IMR-90 (cell line): ENCODE measurements at regions not wholly inside any gene's neighbourhood (a gene's known extent, or its start where the extent isn't known, plus 50 kb on each side); places are given as distances from the start of the nearest gene placed in this dataset.

Experiments
- ATAC-seq: fragments of 200-7000 bp; cut with Tn5 transposase; 2 replicates; pipeline ENCODE4 v1.9.1; 2020; ENCODE audit warnings: low read depth, mild to moderate bottlenecking, moderate library complexity
- BruUV-seq: library from RNA; stranded (reverse); fragments of 400-500 nt; replicated peaks from 2 replicates; lab custom pipeline; 2021; lab: Mats Ljungman, UMichigan
- CTCF ChIA-PET: fragments of 300-600 bp; formaldehyde crosslinking; extraction: SDS; loops from one replicate; lab custom pipeline; 2021; ENCODE audit warnings: antibody characterized with exemption; lab: Yijun Ruan, JAX
- POLR2A ChIA-PET: fragments of 300-600 bp; sonication (Branson Sonifier 250); formaldehyde crosslinking; loops from one replicate; lab custom pipeline; 2022; ENCODE audit warnings: antibody characterized with exemption; ENCODE audit not compliant: unreplicated experiment; lab: Charles Lee
- DNase-seq: peaks from one replicate; pipeline ENCODE4 v3.0.0; 2013
- H2AFZ ChIP-seq: replicated peaks from 2 replicates; pipeline ENCODE3; 2013; ENCODE audit warnings: low read length, mild to moderate bottlenecking; ENCODE audit not compliant: poor library complexity
- H2AK5ac ChIP-seq: 2 replicates; pipeline ENCODE4 v1.6.1; 2013; ENCODE audit warnings: low read depth, low read length, inconsistent platforms
- H2AK9ac ChIP-seq: replicated peaks from 2 replicates; pipeline ENCODE3; 2013; ENCODE audit warnings: mild to moderate bottlenecking, low read depth, low read length, moderate library complexity; ENCODE audit not compliant: poor library complexity
- H2BK120ac ChIP-seq: 2 replicates; pipeline ENCODE4 v1.6.1; 2013; ENCODE audit warnings: low read depth, low read length, inconsistent platforms
- H2BK15ac ChIP-seq: 3 replicates; pipeline ENCODE4 v1.6.1; 2013; ENCODE audit warnings: low read depth, low read length, inconsistent platforms
- H2BK20ac ChIP-seq: 2 replicates; pipeline ENCODE4 v1.6.1; 2013; ENCODE audit warnings: low read depth, mild to moderate bottlenecking, inconsistent platforms, low read length, moderate library complexity
- H2BK5ac ChIP-seq: 2 replicates; pipeline ENCODE4 v1.6.1; 2013; ENCODE audit warnings: mild to moderate bottlenecking, low read depth, low read length, inconsistent platforms; ENCODE audit not compliant: poor library complexity, severe bottlenecking
- H3K14ac ChIP-seq: replicated peaks from 2 replicates; pipeline ENCODE4 v1.6.1; 2013; ENCODE audit warnings: low read depth, low read length, inconsistent platforms
- H3K18ac ChIP-seq: 2 replicates; pipeline ENCODE4 v1.6.1; 2013; ENCODE audit warnings: low read depth, low read length, control low read depth
- H3K23ac ChIP-seq: 2 replicates; pipeline ENCODE4 v1.6.1; 2013; ENCODE audit warnings: low read depth, low read length, inconsistent platforms
- H3K27ac ChIP-seq: 2 replicates; pipeline ENCODE4 v1.5.1; 2013; ENCODE audit warnings: mild to moderate bottlenecking, control low read depth, low read length; ENCODE audit not compliant: insufficient read depth
- H3K27me3 ChIP-seq: 2 replicates; pipeline ENCODE4 v1.6.1; 2013; ENCODE audit warnings: low read length; ENCODE audit not compliant: control insufficient read depth, insufficient read depth
- H3K36me3 ChIP-seq: 2 replicates; pipeline ENCODE4 v1.6.1; 2013; ENCODE audit warnings: low read length, mixed read lengths; ENCODE audit not compliant: control insufficient read depth, insufficient read depth
- H3K4ac ChIP-seq: 2 replicates; pipeline ENCODE4 v1.6.1; 2013; ENCODE audit warnings: low read depth, low read length, inconsistent platforms
- H3K4me1 ChIP-seq: 2 replicates; pipeline ENCODE4 v1.6.1; 2013; ENCODE audit warnings: low read length, mixed read lengths; ENCODE audit not compliant: control insufficient read depth, insufficient read depth
- H3K4me2 ChIP-seq: 2 replicates; pipeline ENCODE4 v1.6.1; 2013; ENCODE audit warnings: low read depth, mild to moderate bottlenecking, control low read depth, low read length, moderate library complexity
- H3K4me3 ChIP-seq: 2 replicates; pipeline ENCODE4 v1.5.1; 2013; ENCODE audit warnings: low read depth, mild to moderate bottlenecking, control low read depth, low read length, moderate library complexity; ENCODE audit not compliant: insufficient read depth
- H3K56ac ChIP-seq: 2 replicates; pipeline ENCODE4 v1.6.1; 2013; ENCODE audit warnings: low read length, inconsistent platforms; ENCODE audit not compliant: insufficient read depth; ENCODE audit errors: extremely low read depth
- H3K79me1 ChIP-seq, 2 experiments: 2 replicates each; pipeline ENCODE4 v1.6.1; 2013; ENCODE audit warnings: low read length in 2 of 2, inconsistent platforms in 1 of 2, low read depth in 1 of 2
- H3K9ac ChIP-seq: 2 replicates; pipeline ENCODE4 v1.6.1; 2013; ENCODE audit warnings: low read depth, low read length, control low read depth
- H3K9me1 ChIP-seq: 2 replicates; pipeline ENCODE4 v1.6.1; 2013; ENCODE audit warnings: low read length, inconsistent platforms; ENCODE audit not compliant: insufficient read depth
- H3K9me3 ChIP-seq: 2 replicates; pipeline ENCODE4 v1.6.1; 2013; ENCODE audit warnings: low read length; ENCODE audit not compliant: control insufficient read depth, insufficient read depth
- H4K20me1 ChIP-seq: 2 replicates; pipeline ENCODE4 v1.6.1; 2013; ENCODE audit warnings: low read length, inconsistent platforms; ENCODE audit not compliant: insufficient read depth
- H4K5ac ChIP-seq: 2 replicates; pipeline ENCODE4 v1.6.1; 2013; ENCODE audit warnings: mild to moderate bottlenecking, low read depth, low read length, control low read depth
- H4K8ac ChIP-seq, 2 experiments: 2 replicates each; pipeline ENCODE4 v1.6.1; 2013; ENCODE audit warnings: low read depth in 2 of 2, low read length in 2 of 2, control low read depth in 1 of 2, inconsistent platforms in 1 of 2
- H4K91ac ChIP-seq: 2 replicates; pipeline ENCODE4 v1.6.1; 2013; ENCODE audit warnings: low read depth, low read length, inconsistent platforms; ENCODE audit not compliant: insufficient read depth
- BHLHE40 ChIP-seq: fragments of 150-350 bp; IDR thresholded peaks from 2 replicates; pipeline ENCODE4 v1.6.1; 2016; ENCODE audit warnings: mild to moderate bottlenecking, low read depth, low read length
- CEBPB ChIP-seq: IDR thresholded peaks from 2 replicates; pipeline ENCODE4 v1.6.1; 2012; ENCODE audit warnings: low read depth, low read length, improper control_type of control experiment
- CHD1 ChIP-seq: IDR thresholded peaks from 2 replicates; pipeline ENCODE4 v1.6.1; 2012; ENCODE audit warnings: low read depth, low read length, improper control_type of control experiment
- FOS ChIP-seq: fragments of 150-350 bp; IDR thresholded peaks from 2 replicates; pipeline ENCODE4 v1.6.1; 2016; ENCODE audit warnings: low read depth, low read length
- MAFK ChIP-seq: IDR thresholded peaks from 2 replicates; pipeline ENCODE4 v1.6.1; 2012; ENCODE audit warnings: low read depth, low read length, improper control_type of control experiment
- MAZ ChIP-seq: IDR thresholded peaks from 2 replicates; pipeline ENCODE4 v1.6.1; 2012; ENCODE audit warnings: low read depth, mild to moderate bottlenecking, low read length, improper control_type of control experiment, moderate library complexity, borderline replicate concordance
- POLR2A ChIP-seq: IDR thresholded peaks from 2 replicates; pipeline ENCODE4 v1.6.1; 2012; ENCODE audit warnings: mild to moderate bottlenecking, low read depth, low read length
- RCOR1 ChIP-seq: IDR thresholded peaks from 2 replicates; pipeline ENCODE4 v1.6.1; 2012; ENCODE audit warnings: mild to moderate bottlenecking, low read length, improper control_type of control experiment; ENCODE audit not compliant: insufficient replicate concordance
- RFX5 ChIP-seq: IDR thresholded peaks from 2 replicates; pipeline ENCODE4 v1.8.0; 2012; ENCODE audit warnings: low read depth, mild to moderate bottlenecking, low read length, moderate library complexity
- SMC3 ChIP-seq: fragments of 150-350 bp; IDR thresholded peaks from 2 replicates; pipeline ENCODE4 v1.6.1; 2016; ENCODE audit warnings: low read depth, mild to moderate bottlenecking, antibody characterized with exemption, low read length, moderate library complexity
- dilution Hi-C: fragments of 300-500 bp; cut with HindIII; formaldehyde crosslinking; loops from one replicate; pipeline ENCODE4 v1.14.3; 2018; ENCODE audit warnings: low sequenced_read_pairs; ENCODE audit not compliant: unreplicated experiment
- in situ Hi-C: fragments of 300-500 bp; cut with MboI; formaldehyde crosslinking; loops from 3 replicates; pipeline ENCODE4 v1.14.3; 2019; ENCODE audit warnings: low sequenced_read_pairs, inconsistent platforms, mixed read lengths
- intact Hi-C: fragments of 100-400 bp; cut with micrococcal nuclease; formaldehyde crosslinking; loops from 2 replicates; pipeline ENCODE4 v1.10.0; 2022
- TF ChIP-seq, protein P1 (sequence below): conservative IDR thresholded peaks from 2 replicates; pipeline ENCODE4 v1.5.1; 2012; ENCODE audit warnings: mild to moderate bottlenecking, low read depth, low read length, improper control_type of control experiment
- TF ChIP-seq, protein P2 (sequence below): fragments of 150-350 bp; IDR thresholded peaks from 2 replicates; pipeline ENCODE4 v1.6.1; 2017; ENCODE audit warnings: mild to moderate bottlenecking, antibody characterized with exemption, low read length, low read depth
- TF ChIP-seq, protein P3 (sequence below): fragments of 150-350 bp; IDR thresholded peaks from 2 replicates; pipeline ENCODE4 v1.6.1; 2016; ENCODE audit warnings: low read depth, mild to moderate bottlenecking, low read length, moderate library complexity, borderline replicate concordance

DNA sequence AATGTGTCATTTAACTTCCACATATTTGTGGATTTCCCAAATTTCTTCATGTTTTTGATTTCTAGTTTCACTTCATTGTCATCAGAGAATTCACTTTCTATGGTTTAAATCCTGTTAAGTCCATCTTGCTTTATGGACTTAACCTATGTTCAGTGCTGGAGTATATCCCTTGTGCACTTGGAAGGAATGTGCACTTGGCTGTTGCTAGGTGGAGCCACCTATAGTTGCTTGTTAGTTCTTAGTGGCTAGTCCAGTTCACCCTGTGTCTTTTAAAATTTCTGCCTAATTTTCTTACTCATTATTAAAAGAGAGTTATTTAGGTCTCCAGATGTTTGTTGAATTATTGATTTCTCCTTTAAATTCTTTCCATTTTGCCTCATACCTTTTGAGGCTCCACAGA, 1472.5 kb upstream of the CDH6 start:
- ATAC-seq (no peak), DNase-seq (no peak)
- H2AFZ ChIP-seq, result no peak overlapping the region
- H3K9ac ChIP-seq, result no peak overlapping the region
- dilution Hi-C loops (no loop called here), in situ Hi-C loops (no loop called here), intact Hi-C loops (no loop called here)
- no peaks in the 10 kb centered on the region for H3K79me1 ChIP-seq
- no TSS peak for BruUV-seq
- H3K4me2 ChIP-seq, result no peak overlapping the region
- no peak overlapping the region for H2BK15ac ChIP-seq
- H2AK5ac ChIP-seq, result no peak overlapping the region
- H3K27me3 ChIP-seq, result no peaks in the 10 kb centered on the region
- no peak overlapping the region for H4K8ac ChIP-seq
- ChIA-PET POLR2A (no interaction called here), CTCF (no interaction called here)
- H3K9me1 ChIP-seq, result no peaks in the 10 kb centered on the region
- no peaks in the 10 kb centered on the region for H3K4me1 ChIP-seq
- H3K4ac ChIP-seq, result no peak overlapping the region
- H3K14ac ChIP-seq, result no peak overlapping the region
- TF ChIP-seq, protein P1, sequence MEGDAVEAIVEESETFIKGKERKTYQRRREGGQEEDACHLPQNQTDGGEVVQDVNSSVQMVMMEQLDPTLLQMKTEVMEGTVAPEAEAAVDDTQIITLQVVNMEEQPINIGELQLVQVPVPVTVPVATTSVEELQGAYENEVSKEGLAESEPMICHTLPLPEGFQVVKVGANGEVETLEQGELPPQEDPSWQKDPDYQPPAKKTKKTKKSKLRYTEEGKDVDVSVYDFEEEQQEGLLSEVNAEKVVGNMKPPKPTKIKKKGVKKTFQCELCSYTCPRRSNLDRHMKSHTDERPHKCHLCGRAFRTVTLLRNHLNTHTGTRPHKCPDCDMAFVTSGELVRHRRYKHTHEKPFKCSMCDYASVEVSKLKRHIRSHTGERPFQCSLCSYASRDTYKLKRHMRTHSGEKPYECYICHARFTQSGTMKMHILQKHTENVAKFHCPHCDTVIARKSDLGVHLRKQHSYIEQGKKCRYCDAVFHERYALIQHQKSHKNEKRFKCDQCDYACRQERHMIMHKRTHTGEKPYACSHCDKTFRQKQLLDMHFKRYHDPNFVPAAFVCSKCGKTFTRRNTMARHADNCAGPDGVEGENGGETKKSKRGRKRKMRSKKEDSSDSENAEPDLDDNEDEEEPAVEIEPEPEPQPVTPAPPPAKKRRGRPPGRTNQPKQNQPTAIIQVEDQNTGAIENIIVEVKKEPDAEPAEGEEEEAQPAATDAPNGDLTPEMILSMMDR, result no peak
- TF ChIP-seq, protein P2, sequence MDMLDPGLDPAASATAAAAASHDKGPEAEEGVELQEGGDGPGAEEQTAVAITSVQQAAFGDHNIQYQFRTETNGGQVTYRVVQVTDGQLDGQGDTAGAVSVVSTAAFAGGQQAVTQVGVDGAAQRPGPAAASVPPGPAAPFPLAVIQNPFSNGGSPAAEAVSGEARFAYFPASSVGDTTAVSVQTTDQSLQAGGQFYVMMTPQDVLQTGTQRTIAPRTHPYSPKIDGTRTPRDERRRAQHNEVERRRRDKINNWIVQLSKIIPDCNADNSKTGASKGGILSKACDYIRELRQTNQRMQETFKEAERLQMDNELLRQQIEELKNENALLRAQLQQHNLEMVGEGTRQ, result no peak
- TF ChIP-seq CHD1, result no peak
- TF ChIP-seq CEBPB, result no peak
- TF ChIP-seq RCOR1, result no peak
- TF ChIP-seq FOS, result no peak
- no peak for TF ChIP-seq SMC3
- TF ChIP-seq, protein P3, sequence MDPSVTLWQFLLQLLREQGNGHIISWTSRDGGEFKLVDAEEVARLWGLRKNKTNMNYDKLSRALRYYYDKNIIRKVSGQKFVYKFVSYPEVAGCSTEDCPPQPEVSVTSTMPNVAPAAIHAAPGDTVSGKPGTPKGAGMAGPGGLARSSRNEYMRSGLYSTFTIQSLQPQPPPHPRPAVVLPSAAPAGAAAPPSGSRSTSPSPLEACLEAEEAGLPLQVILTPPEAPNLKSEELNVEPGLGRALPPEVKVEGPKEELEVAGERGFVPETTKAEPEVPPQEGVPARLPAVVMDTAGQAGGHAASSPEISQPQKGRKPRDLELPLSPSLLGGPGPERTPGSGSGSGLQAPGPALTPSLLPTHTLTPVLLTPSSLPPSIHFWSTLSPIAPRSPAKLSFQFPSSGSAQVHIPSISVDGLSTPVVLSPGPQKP, result no peak
- TF ChIP-seq POLR2A, result no peak
- no peak for TF ChIP-seq MAZ
- no peak for TF ChIP-seq BHLHE40
- TF ChIP-seq MAFK, result no peak
- TF ChIP-seq RFX5, result no peak
- no peak overlapping the region for H3K4me3 ChIP-seq
- H2BK20ac ChIP-seq, result no peak overlapping the region
- no peak overlapping the region for H2BK120ac ChIP-seq
- H3K27ac ChIP-seq, result no peak overlapping the region
- no peak overlapping the region for H4K5ac ChIP-seq
- H3K36me3 ChIP-seq, result no peaks in the 10 kb centered on the region
- H3K9me3 ChIP-seq, result peaks cover 4% of the 10 kb centered on the region
- no peak overlapping the region for H4K91ac ChIP-seq
- no peak overlapping the region for H3K23ac ChIP-seq
- no peak overlapping the region for H2BK5ac ChIP-seq
- H4K20me1 ChIP-seq, result no peaks in the 10 kb centered on the region
- no peak overlapping the region for H2AK9ac ChIP-seq
- H3K18ac ChIP-seq, result no peak overlapping the region
- H3K56ac ChIP-seq, result no peak overlapping the region
